ENCODE measurements at regions not wholly inside any gene's neighbourhood (a gene's known extent, or its start where the extent isn't known, plus 50 kb on each side); places are given as distances from the start of the nearest gene placed in this dataset.

GRCh38 chr4:136575146-136575545, 957.1 kb downstream of the PCDH18 start:
- no peak for TF ChIP-seq EZH2 (IDR thresholded peaks at IDR 0.05)
- TF ChIP-seq EZH2phosphoT487 (IDR thresholded peaks at IDR 0.05), result no peak
- no peak for TF ChIP-seq CTCF (IDR thresholded peaks at IDR 0.05)

GRCh38 chr4:136573460-136573859, 958.8 kb downstream of the PCDH18 start:
- no peaks in the 10 kb centered on the region for H3K9me3 ChIP-seq (ENCODE audit: low read depth)
- no peaks in the 10 kb centered on the region for H3K79me2 ChIP-seq (ENCODE audit: low read depth)

More at GRCh38 chr4:136575146-136575545, 957.1 kb downstream of the PCDH18 start:
- no peaks in the 10 kb centered on the region for H3K36me3 ChIP-seq
- H3K36me3 Mint-ChIP-seq, result no peaks in the 10 kb centered on the region
- H3F3A ChIP-seq (ENCODE audit: low read depth), result no peaks in the 10 kb centered on the region
- H4K20me1 ChIP-seq (ENCODE audit: low read depth), result no peaks in the 10 kb centered on the region
- H3K4me2 ChIP-seq, result no peak overlapping the region
- H2AFZ ChIP-seq (replicated peaks), result no peak overlapping the region
- no peaks in the 10 kb centered on the region for H3K9me3 Mint-ChIP-seq
- no peaks in the 10 kb centered on the region for H3K9me3 ChIP-seq (ENCODE audit: low read depth)
- no peaks in the 10 kb centered on the region for H3K79me2 ChIP-seq (ENCODE audit: low read depth)
- H3K27me3 ChIP-seq, result no peaks in the 10 kb centered on the region
- H3K4me1 ChIP-seq, result no peaks in the 10 kb centered on the region
- no peak overlapping the region for H3K9ac ChIP-seq
- no peak overlapping the region for H3K4me3 ChIP-seq
- no peaks in the 10 kb centered on the region for H3K4me1 Mint-ChIP-seq
- no peak overlapping the region for H3K4me3 Mint-ChIP-seq
- no peaks in the 10 kb centered on the region for H3K27me3 Mint-ChIP-seq (ENCODE audit: insufficient read depth, low read depth)
- DNase-seq (ENCODE audit: low spot score), result no peak
- H3K27ac Mint-ChIP-seq, result no peak overlapping the region
- no peak overlapping the region for H3K27ac ChIP-seq

GRCh38 chr4:136571315-136571714, 961.0 kb downstream of the PCDH18 start:
- Histone ChIP-seq H3K4me1 (no peaks in the 10 kb centered on the region), H3K27me3 (no peaks in the 10 kb centered on the region), H3K4me3 (no peak overlapping the region), H3F3A (ENCODE audit: low read depth) (no peaks in the 10 kb centered on the region), H3K4me2 (no peak overlapping the region), H3K27ac (no peak overlapping the region), H3K79me2 (ENCODE audit: low read depth) (no peaks in the 10 kb centered on the region), H3K36me3 (no peaks in the 10 kb centered on the region), H3K9me3 (ENCODE audit: low read depth) (no peaks in the 10 kb centered on the region), H4K20me1 (ENCODE audit: low read depth) (no peaks in the 10 kb centered on the region), H2AFZ (replicated peaks) (no peak overlapping the region), H3K9ac (no peak overlapping the region)
- no peak for DNase-seq (ENCODE audit: low spot score)
- TF ChIP-seq CTCF (IDR thresholded peaks at IDR 0.05), result no peak
- no peak for TF ChIP-seq EZH2 (IDR thresholded peaks at IDR 0.05)
- TF ChIP-seq EZH2phosphoT487 (IDR thresholded peaks at IDR 0.05), result no peak
- Mint-ChIP-seq H3K4me3 (no peak overlapping the region), H3K4me1 (no peaks in the 10 kb centered on the region), H3K27ac (no peak overlapping the region), H3K27me3 (ENCODE audit: insufficient read depth, low read depth) (no peaks in the 10 kb centered on the region), H3K9me3 (no peaks in the 10 kb centered on the region), H3K36me3 (no peaks in the 10 kb centered on the region)

More at GRCh38 chr4:136573460-136573859, 958.8 kb downstream of the PCDH18 start:
- no peak overlapping the region for H2AFZ ChIP-seq (replicated peaks)
- no peak overlapping the region for H3K9ac ChIP-seq
- Mint-ChIP-seq H3K4me1 (no peaks in the 10 kb centered on the region), H3K27me3 (ENCODE audit: insufficient read depth, low read depth) (no peaks in the 10 kb centered on the region), H3K36me3 (no peaks in the 10 kb centered on the region), H3K4me3 (no peak overlapping the region), H3K9me3 (no peaks in the 10 kb centered on the region), H3K27ac (no peak overlapping the region)
- no peak overlapping the region for H3K4me3 ChIP-seq
- no peak overlapping the region for H3K4me2 ChIP-seq
- H3K4me1 ChIP-seq, result no peaks in the 10 kb centered on the region
- H3K36me3 ChIP-seq, result no peaks in the 10 kb centered on the region
- H3K27me3 ChIP-seq, result no peaks in the 10 kb centered on the region
- no peak overlapping the region for H3K27ac ChIP-seq
- H3F3A ChIP-seq (ENCODE audit: low read depth), result no peaks in the 10 kb centered on the region
- no peak for DNase-seq (ENCODE audit: low spot score)
- TF ChIP-seq EZH2phosphoT487 (IDR thresholded peaks at IDR 0.05) (no peak), CTCF (IDR thresholded peaks at IDR 0.05) (no peak), EZH2 (IDR thresholded peaks at IDR 0.05) (no peak)
- H4K20me1 ChIP-seq (ENCODE audit: low read depth), result no peaks in the 10 kb centered on the region
